Effector memory CD8-positive, alpha-beta T cell (primary cell): ENCODE measurements at regions not wholly inside any gene's neighbourhood (a gene's known extent, or its start where the extent isn't known, plus 50 kb on each side); places are given as distances from the start of the nearest gene placed in this dataset.
"Not testable (repeated sequence)": the region's sequence is repeated elsewhere in the genome, so short reads cannot be mapped to it uniquely, and the experiment has no call there.

Experiments
- ATAC-seq: fragments of 150-1000 bp; cut with Tn5 transposase; replicated peaks from 2 replicates; pipeline ENCODE4 v1.10.0; 2021; ENCODE audit warnings: mild to moderate bottlenecking, moderate library complexity
- DNase-seq, 3 experiments: peaks; one replicate each; pipeline ENCODE4 v3.0.0; 2021
- H3K27ac Mint-ChIP-seq, 2 donors: one replicate each; pipeline ENCODE4 v1.8.0; 2022; ENCODE audit warnings: mild to moderate bottlenecking in 2 of 2, mixed read lengths in 2 of 2, moderate library complexity in 2 of 2
- H3K27me3 Mint-ChIP-seq, 2 donors: one replicate each; pipeline ENCODE4 v1.8.0; 2022; ENCODE audit warnings: mixed read lengths in 2 of 2
- H3K36me3 Mint-ChIP-seq: one replicate; pipeline ENCODE4 v1.8.0; 2022; ENCODE audit warnings: mild to moderate bottlenecking, moderate library complexity, mixed read lengths; ENCODE audit not compliant: insufficient read depth
- H3K4me1 Mint-ChIP-seq, 2 donors: one replicate each; pipeline ENCODE4 v1.8.0; 2022; ENCODE audit warnings: low read depth in 2 of 2, mixed read lengths in 2 of 2
- H3K4me3 Mint-ChIP-seq, 2 donors: one replicate each; pipeline ENCODE4 v1.8.0; 2022; ENCODE audit warnings: mild to moderate bottlenecking in 2 of 2, mixed read lengths in 2 of 2, moderate library complexity in 2 of 2
- H3K9me3 Mint-ChIP-seq, 2 donors: one replicate each; pipeline ENCODE4 v1.8.0; 2022; ENCODE audit warnings: mixed read lengths in 2 of 2

DNA sequence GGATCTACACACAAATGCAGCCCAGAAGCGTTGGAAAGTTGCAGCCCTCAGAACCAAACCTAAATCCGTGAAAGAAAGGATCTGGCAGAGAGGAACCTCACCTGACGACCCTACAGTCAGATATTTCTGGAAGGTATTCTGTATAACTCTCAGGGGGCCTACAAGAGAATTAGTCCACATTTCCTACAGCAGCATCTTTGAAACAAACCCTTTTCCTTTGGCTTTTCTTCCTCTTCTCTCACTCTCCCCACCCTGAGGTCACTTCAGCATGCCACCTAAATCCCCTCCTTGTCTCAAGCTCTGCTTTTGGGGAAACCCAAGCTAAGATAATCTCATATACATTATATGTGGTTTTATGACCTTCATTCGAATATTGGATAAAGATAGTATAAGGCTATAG is 719.0 kb upstream of the MIR17HG start:
- Mint-ChIP-seq H3K9me3 (peaks cover 0 to 3% of the 10 kb centered on the region in 2 donors), H3K27ac (no peak overlapping the region)
- no peak for DNase-seq

DNA sequence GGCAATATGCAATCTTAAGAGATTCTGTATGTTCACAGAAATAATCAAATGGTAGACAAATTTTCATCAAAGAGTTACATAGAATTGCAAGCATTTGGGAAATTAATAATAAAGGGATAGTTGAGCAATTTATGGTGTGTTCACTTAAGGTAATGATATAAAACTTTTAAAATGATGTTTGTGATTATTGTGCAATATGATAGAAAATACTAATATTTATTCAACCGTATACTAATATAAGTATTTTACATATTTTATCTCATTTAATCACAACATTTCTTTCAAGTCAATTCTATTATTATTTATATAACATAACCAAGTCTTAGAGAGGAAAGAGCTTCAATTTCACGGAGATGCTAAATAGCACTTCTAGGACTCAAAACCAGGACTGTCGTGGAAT is 716.8 kb upstream of the MIR17HG start:
- Mint-ChIP-seq H3K36me3 (no peaks in the 10 kb centered on the region), H3K27me3 (no peaks in the 10 kb centered on the region), H3K9me3 (peaks cover 0 to 3% of the 10 kb centered on the region in 2 donors), H3K4me1 (no peaks in the 10 kb centered on the region), H3K4me3 (no peak overlapping the region), H3K27ac (no peak overlapping the region)
- DNase-seq (no peak), ATAC-seq (no peak)

More for the DNA sequence above, 719.0 kb upstream of the MIR17HG start:
- Mint-ChIP-seq H3K4me1 (no peaks in the 10 kb centered on the region), H3K4me3 (no peak overlapping the region), H3K27me3 (no peaks in the 10 kb centered on the region), H3K36me3 (no peaks in the 10 kb centered on the region)
- ATAC-seq: no peak

DNA sequence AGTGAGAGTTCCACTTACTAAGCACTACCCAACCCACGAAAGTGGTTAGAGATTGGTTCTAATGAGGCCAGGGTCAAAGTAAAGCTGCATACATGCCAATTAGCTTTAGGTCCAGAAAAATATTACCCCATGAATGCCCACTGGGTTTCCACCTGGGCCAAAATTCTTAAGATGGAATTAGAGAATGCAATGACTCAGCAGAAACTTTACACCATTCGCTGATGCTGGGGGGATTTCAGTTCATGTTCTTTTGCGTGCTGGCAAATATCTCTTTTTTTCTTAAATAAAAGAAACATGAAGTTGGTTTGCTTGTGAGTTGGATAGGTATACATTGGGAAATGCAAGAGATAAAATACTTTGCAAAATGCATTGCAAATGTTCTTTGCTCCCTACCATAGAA is 715.3 kb upstream of the MIR17HG start:
- Mint-ChIP-seq H3K27me3 (no peaks in the 10 kb centered on the region), H3K9me3 (peaks cover 0 to 5% of the 10 kb centered on the region in 2 donors), H3K36me3 (no peaks in the 10 kb centered on the region), H3K4me3 (no peak overlapping the region), H3K4me1 (no peaks in the 10 kb centered on the region), H3K27ac (no peak overlapping the region)
- no peak for ATAC-seq
- no peak for DNase-seq

- Mint-ChIP-seq H3K9me3 (peaks cover 0 to 5% of the 10 kb centered on the region in 2 donors), H3K4me3 (no peak overlapping the region), H3K27ac (no peak overlapping the region), H3K36me3 (no peaks in the 10 kb centered on the region), H3K4me1 (no peaks in the 10 kb centered on the region), H3K27me3 (no peaks in the 10 kb centered on the region)
- ATAC-seq: no peak
- DNase-seq: no peak
Measured at GRCh38 chr13:90633849-90634248, 713.6 kb upstream of the MIR17HG start.

DNA sequence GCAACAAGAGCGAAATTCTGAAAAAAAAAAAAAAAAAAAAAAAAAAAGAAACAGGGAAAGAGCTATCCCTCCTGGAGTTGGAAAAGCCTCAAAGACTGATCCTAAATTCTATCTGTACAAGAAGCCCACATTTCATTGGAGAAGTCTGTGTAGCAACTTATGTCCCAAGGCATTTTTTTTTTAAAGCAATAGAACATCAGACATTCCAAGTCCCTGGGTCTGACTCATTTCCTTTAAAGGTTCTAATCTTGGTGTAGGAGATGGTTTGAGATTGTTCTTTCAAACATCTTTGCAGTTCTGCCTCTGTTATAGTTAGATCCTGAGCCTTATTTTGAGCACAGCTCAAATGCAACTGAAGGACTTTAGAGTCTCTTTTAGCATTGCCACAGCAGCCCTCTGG is 706.5 kb upstream of the MIR17HG start:
- Mint-ChIP-seq H3K9me3 (peaks cover 11 to 13% of the 10 kb centered on the region in 2 donors), H3K4me3 (no peak overlapping the region), H3K36me3 (no peaks in the 10 kb centered on the region), H3K27me3 (no peaks in the 10 kb centered on the region), H3K4me1 (no peaks in the 10 kb centered on the region), H3K27ac (no peak overlapping the region)
- DNase-seq: no peak
- no peak for ATAC-seq

GRCh38 chr13:90641884-90642283 is 705.6 kb upstream of the MIR17HG start:
- no peak for ATAC-seq
- no peaks in the 10 kb centered on the region for H3K27me3 Mint-ChIP-seq
- no peaks in the 10 kb centered on the region for H3K36me3 Mint-ChIP-seq
- H3K9me3 Mint-ChIP-seq: peaks cover 12 to 16% of the 10 kb centered on the region in 2 donors
- H3K27ac Mint-ChIP-seq: no peak overlapping the region
- H3K4me3 Mint-ChIP-seq: no peak overlapping the region
- no peaks in the 10 kb centered on the region for H3K4me1 Mint-ChIP-seq
- DNase-seq: no peak

DNA sequence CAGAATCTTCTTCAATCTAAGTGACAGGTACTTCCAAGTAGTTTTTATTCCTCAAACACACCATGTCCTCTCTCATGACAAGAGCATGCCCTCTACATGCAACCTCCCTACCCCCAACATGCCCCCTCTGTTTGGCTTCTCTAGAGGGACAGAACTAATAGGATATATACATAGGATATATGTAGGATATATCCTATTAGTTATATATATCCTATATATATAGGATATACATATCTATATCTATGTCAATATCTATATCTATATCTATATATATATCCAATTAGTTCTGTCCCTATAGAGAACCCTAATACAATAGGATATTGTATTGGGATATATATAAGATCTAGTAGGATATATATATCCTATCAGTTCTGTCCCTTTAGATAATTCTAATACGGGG is 701.9 kb upstream of the MIR17HG start:
- no peaks in the 10 kb centered on the region for H3K4me1 Mint-ChIP-seq
- H3K27me3 Mint-ChIP-seq: no peaks in the 10 kb centered on the region

DNA sequence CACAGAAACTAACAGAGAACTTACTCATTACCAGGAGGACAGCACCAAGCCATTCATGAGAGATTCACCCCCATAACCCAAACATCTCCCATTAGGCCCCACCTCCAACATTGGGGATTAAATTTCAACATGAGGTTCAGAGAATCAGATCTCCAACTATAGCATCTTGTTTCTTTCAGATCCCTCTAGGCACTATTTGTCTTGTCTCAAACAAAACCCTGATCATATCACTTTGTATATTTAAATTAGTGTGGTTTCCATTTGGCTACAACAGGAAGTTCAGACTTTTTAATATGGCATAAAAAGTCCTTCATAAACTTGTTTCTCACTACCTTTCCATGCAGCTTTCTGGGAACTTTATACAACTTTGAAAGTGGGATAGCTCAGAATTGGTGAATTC is 699.0 kb upstream of the MIR17HG start:
- H3K27ac Mint-ChIP-seq: no peak overlapping the region
- no peaks in the 10 kb centered on the region for H3K4me1 Mint-ChIP-seq
- no peak for ATAC-seq
- H3K36me3 Mint-ChIP-seq: no peaks in the 10 kb centered on the region
- H3K27me3 Mint-ChIP-seq: no peaks in the 10 kb centered on the region
- peaks cover 19 to 27% of the 10 kb centered on the region in 2 donors for H3K9me3 Mint-ChIP-seq
- no peak overlapping the region for H3K4me3 Mint-ChIP-seq
- no peak for DNase-seq

More for the DNA sequence above, 701.9 kb upstream of the MIR17HG start:
- Mint-ChIP-seq H3K36me3 (no peaks in the 10 kb centered on the region), H3K9me3 (peaks cover 16 to 17% of the 10 kb centered on the region in 2 donors), H3K4me3 (no peak overlapping the region), H3K27ac (no peak overlapping the region)
- ATAC-seq: no peak
- DNase-seq: no peak

GRCh38 chr13:90652036-90652435 is 695.5 kb upstream of the MIR17HG start:
- H3K27ac Mint-ChIP-seq: no peak overlapping the region
- DNase-seq (no peak), ATAC-seq (no peak)
- peaks cover 9 to 11% of the 10 kb centered on the region in 2 donors for H3K9me3 Mint-ChIP-seq
- no peaks in the 10 kb centered on the region for H3K27me3 Mint-ChIP-seq
- H3K4me3 Mint-ChIP-seq: no peak overlapping the region
- no peaks in the 10 kb centered on the region for H3K4me1 Mint-ChIP-seq
- no peaks in the 10 kb centered on the region for H3K36me3 Mint-ChIP-seq

DNA sequence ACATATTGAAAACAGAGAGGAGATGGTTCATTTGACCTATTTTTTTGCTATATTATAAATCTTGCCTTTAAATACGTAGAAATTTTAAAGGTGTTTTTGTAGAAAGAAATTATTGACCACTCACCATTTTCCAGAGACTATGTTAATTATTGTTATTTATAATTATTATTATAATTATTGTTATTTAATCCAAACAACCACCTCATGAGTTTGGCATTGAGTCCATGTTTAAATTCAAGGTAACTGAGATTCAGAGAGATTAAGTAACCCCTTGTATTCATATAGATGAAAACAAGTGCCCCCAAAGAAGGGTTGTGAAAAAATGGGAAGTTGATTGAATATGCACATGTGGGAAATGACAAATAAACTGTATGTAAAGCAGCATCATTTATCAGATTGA is 692.5 kb upstream of the MIR17HG start:
- no peaks in the 10 kb centered on the region for H3K4me1 Mint-ChIP-seq
- ATAC-seq: no peak

DNA sequence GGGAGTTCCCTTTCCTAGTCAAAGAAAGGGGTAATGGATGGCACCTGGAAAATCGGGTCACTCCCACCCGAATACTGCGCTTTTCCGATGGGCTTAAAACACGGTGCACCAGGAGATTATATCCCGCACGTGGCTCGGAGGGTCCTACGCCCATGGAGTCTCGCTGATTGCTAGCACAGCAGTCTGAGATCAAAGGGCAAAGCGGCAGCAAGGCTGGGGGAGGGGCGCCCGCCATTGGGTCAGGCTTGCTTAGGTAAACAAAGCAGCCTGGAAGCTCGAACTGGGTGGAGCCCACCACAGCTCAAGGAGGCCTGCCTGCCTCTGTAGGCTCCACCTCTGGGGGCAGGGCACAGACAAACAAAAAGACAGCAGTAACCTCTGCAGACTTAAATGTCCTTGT is 683.3 kb upstream of the MIR17HG start:
- ATAC-seq, H3K27me3 Mint-ChIP-seq, DNase-seq, H3K9me3 Mint-ChIP-seq, H3K4me3 Mint-ChIP-seq, H3K36me3 Mint-ChIP-seq, H3K4me1 Mint-ChIP-seq, H3K27ac Mint-ChIP-seq: not testable (repeated sequence)

More for the DNA sequence above, 692.5 kb upstream of the MIR17HG start:
- no peak for DNase-seq
- H3K27me3 Mint-ChIP-seq: no peaks in the 10 kb centered on the region
- no peaks in the 10 kb centered on the region for H3K36me3 Mint-ChIP-seq
- peaks cover 7 to 11% of the 10 kb centered on the region in 2 donors for H3K9me3 Mint-ChIP-seq
- no peak overlapping the region for H3K4me3 Mint-ChIP-seq
- no peak overlapping the region for H3K27ac Mint-ChIP-seq

DNA sequence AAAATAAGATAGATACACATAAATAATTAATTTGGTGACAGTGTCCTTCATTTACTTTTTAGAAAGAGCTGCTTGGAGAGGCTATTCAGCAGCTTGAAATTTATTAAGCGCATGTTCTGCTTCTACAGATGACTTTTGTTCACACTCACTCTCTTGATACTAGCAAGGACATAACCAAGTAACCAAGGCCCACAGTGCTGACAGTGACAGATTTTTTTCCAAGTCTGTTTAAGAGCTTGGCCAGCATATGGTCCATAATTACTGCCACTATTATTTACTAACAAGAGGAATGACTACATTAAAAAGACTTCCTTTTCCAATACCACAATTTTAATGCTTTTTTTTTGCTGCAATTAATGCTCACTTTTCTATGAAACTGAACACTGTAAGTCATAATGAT is 673.7 kb upstream of the MIR17HG start:
- no peak for ATAC-seq
- H3K9me3 Mint-ChIP-seq: peaks cover 6 to 14% of the 10 kb centered on the region in 2 donors
- no peak for DNase-seq
- H3K27me3 Mint-ChIP-seq: no peaks in the 10 kb centered on the region
- no peaks in the 10 kb centered on the region for H3K36me3 Mint-ChIP-seq
- H3K27ac Mint-ChIP-seq: no peak overlapping the region
- H3K4me1 Mint-ChIP-seq: no peaks in the 10 kb centered on the region
- H3K4me3 Mint-ChIP-seq: no peak overlapping the region

- DNase-seq (no peak), ATAC-seq (no peak)
- Mint-ChIP-seq H3K27me3 (no peaks in the 10 kb centered on the region), H3K9me3 (peaks cover 8 to 19% of the 10 kb centered on the region in 2 donors), H3K4me1 (no peaks in the 10 kb centered on the region), H3K4me3 (no peak overlapping the region), H3K36me3 (no peaks in the 10 kb centered on the region), H3K27ac (no peak overlapping the region)
Measured at GRCh38 chr13:90675129-90675528, 672.4 kb upstream of the MIR17HG start.

- ATAC-seq (no peak), DNase-seq (no peak)
- Mint-ChIP-seq H3K4me1 (no peaks in the 10 kb centered on the region), H3K9me3 (peaks cover 6 to 17% of the 10 kb centered on the region in 2 donors), H3K27ac (no peak overlapping the region), H3K4me3 (no peak overlapping the region), H3K27me3 (no peaks in the 10 kb centered on the region), H3K36me3 (no peaks in the 10 kb centered on the region)
Measured at GRCh38 chr13:90680826-90681225, 666.7 kb upstream of the MIR17HG start.

GRCh38 chr13:90683711-90684131 is 663.8 kb upstream of the MIR17HG start:
- no peak for ATAC-seq
- peaks cover 6 to 13% of the 10 kb centered on the region in 2 donors for H3K9me3 Mint-ChIP-seq
- DNase-seq: no peak
- no peaks in the 10 kb centered on the region for H3K36me3 Mint-ChIP-seq
- no peak overlapping the region for H3K27ac Mint-ChIP-seq
- H3K27me3 Mint-ChIP-seq: no peaks in the 10 kb centered on the region
- no peak overlapping the region for H3K4me3 Mint-ChIP-seq
- no peaks in the 10 kb centered on the region for H3K4me1 Mint-ChIP-seq
